Vagina (tissue), 2 donors: ENCODE measurements at regions not wholly inside any gene's neighbourhood (a gene's known extent, or its start where the extent isn't known, plus 50 kb on each side); places are given as distances from the start of the nearest gene placed in this dataset.

Source experiments
- DNase-seq, 2 donors: peaks; one replicate each; pipeline ENCODE4 v3.0.0-alpha.2; 2017; ENCODE audit errors: extremely low spot score in 2 of 2
- H3K27ac ChIP-seq: fragments of 200-600 bp; sonication (generic); one replicate; pipeline ENCODE4 v1.5.1; 2019
- H3K27me3 ChIP-seq: fragments of 200-600 bp; sonication (generic); one replicate; pipeline ENCODE4 v1.5.1; 2019
- H3K36me3 ChIP-seq, 2 donors: fragments of 200-600 bp; sonication (generic); one replicate each; pipeline ENCODE4 v1.5.1; 2017 to 2019
- H3K4me1 ChIP-seq: fragments of 200-600 bp; sonication (generic); one replicate; pipeline ENCODE4 v1.5.1; 2019
- H3K4me3 ChIP-seq, 2 donors: fragments of 200-600 bp; sonication (generic); 1 replicate in 1 of 2; 2 replicates in 1 of 2; pipeline ENCODE4 v1.5.1; 2016 to 2019
- H3K9me3 ChIP-seq: fragments of 200-600 bp; sonication (generic); one replicate; pipeline ENCODE4 v1.5.1; 2019
- POLR2A ChIP-seq, 2 donors: fragments of 450-650 bp; IDR thresholded peaks; one replicate each; pipeline ENCODE4 v1.6.1; 2017; ENCODE audit warnings: antibody characterized with exemption in 2 of 2, mild to moderate bottlenecking in 2 of 2, moderate library complexity in 2 of 2
- POLR2AphosphoS5 ChIP-seq, 2 donors: sonication (generic); formaldehyde crosslinking; IDR thresholded peaks; one replicate each; pipeline ENCODE4 v1.9.0; 2017; ENCODE audit warnings: antibody characterized with exemption in 2 of 2, mild to moderate bottlenecking in 2 of 2, low read depth in 1 of 2; ENCODE audit not compliant: insufficient read depth in 1 of 2
- intact Hi-C: fragments of 100-400 bp; cut with DNase I; formaldehyde crosslinking; loops from one replicate; pipeline ENCODE4 v1.15.1; 2023
- TF ChIP-seq, protein P1 (sequence below), 3 experiments: fragments of 450-650 bp in 2 of 3; fragments of 200-600 bp in 1 of 3; sonication (generic) in 1 of 3; IDR thresholded peaks; one replicate each; pipeline ENCODE4 v1.5.1; 2017 to 2019; ENCODE audit warnings: antibody characterized with exemption in 3 of 3, mild to moderate bottlenecking in 2 of 3, moderate library complexity in 2 of 3

DNA sequence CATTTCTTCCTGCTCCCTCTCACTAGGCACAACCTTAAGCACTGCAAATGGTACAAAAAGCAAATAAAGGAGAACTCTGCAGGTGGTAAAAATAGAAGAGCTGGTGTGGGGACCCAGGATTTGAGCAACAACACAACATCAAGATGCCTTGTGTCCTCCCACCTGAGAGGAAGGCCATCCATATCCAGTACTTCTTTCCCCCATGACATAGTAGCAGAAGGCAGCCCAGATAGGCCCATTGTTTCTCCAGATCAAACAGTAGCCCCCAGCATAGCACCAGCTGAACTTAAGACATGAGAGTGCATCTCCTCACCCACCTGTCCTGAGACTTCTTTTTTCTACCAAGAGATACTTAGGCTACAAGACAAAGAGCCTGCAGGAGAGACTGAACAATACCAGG is 180.5 kb downstream of the GOLGA6L6 start:
- no peaks in the 10 kb centered on the region for H3K36me3 ChIP-seq
- H3K27ac ChIP-seq: no peak overlapping the region
- no peak for DNase-seq
- intact Hi-C loops: no loop called here
- no peak overlapping the region for H3K4me3 ChIP-seq
- no peak for TF ChIP-seq POLR2AphosphoS5 (IDR thresholded peaks at IDR 0.05; ENCODE audit: insufficient read depth in 1 of 2, low read depth in 1 of 2)
- no peak for TF ChIP-seq POLR2A (IDR thresholded peaks at IDR 0.05)
- TF ChIP-seq, protein P1, sequence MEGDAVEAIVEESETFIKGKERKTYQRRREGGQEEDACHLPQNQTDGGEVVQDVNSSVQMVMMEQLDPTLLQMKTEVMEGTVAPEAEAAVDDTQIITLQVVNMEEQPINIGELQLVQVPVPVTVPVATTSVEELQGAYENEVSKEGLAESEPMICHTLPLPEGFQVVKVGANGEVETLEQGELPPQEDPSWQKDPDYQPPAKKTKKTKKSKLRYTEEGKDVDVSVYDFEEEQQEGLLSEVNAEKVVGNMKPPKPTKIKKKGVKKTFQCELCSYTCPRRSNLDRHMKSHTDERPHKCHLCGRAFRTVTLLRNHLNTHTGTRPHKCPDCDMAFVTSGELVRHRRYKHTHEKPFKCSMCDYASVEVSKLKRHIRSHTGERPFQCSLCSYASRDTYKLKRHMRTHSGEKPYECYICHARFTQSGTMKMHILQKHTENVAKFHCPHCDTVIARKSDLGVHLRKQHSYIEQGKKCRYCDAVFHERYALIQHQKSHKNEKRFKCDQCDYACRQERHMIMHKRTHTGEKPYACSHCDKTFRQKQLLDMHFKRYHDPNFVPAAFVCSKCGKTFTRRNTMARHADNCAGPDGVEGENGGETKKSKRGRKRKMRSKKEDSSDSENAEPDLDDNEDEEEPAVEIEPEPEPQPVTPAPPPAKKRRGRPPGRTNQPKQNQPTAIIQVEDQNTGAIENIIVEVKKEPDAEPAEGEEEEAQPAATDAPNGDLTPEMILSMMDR (IDR thresholded peaks at IDR 0.05): no peak
- H3K4me1 ChIP-seq: no peaks in the 10 kb centered on the region
- H3K27me3 ChIP-seq: no peaks in the 10 kb centered on the region
- no peaks in the 10 kb centered on the region for H3K9me3 ChIP-seq

DNA sequence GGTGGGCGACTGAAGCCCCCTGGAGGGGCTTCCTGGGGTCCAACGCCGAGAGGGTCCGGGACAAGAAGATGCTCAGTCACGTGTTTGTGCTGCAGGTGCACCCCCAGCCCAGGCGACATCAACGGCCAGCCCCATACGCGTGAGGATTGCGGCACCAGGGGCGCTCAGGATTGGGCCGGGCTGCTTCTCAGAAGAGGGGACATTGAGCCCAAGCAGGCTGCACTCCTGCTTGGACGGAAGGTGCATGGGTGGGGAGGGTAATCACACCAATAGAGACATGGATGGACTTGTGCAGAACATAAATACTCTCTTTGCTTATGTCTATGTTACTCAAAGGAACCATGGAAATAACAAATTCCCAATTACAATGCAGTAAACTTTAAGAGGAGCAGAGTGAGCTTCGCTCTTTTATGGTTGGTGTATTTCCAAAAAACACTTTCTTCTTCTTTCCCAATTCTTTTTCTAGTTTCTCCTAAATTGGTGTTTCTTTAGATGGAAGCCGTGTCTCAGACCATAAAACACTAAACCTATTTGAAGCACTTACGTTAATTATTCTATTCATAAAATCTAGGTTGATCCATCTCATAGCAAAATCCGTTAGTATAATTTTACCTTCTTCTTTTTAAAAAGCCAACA is 182.7 kb downstream of the GOLGA6L6 start:
- no peak overlapping the region for H3K27ac ChIP-seq
- H3K27me3 ChIP-seq: no peaks in the 10 kb centered on the region
- H3K9me3 ChIP-seq: no peaks in the 10 kb centered on the region
- intact Hi-C loops: no loop called here
- H3K4me3 ChIP-seq: no peak overlapping the region
- no peak for DNase-seq
- no peaks in the 10 kb centered on the region for H3K36me3 ChIP-seq
- no peaks in the 10 kb centered on the region for H3K4me1 ChIP-seq
- TF ChIP-seq POLR2A (IDR thresholded peaks at IDR 0.05) (no peak), POLR2AphosphoS5 (IDR thresholded peaks at IDR 0.05; ENCODE audit: insufficient read depth in 1 of 2, low read depth in 1 of 2) (no peak)
- TF ChIP-seq, protein P1 (IDR thresholded peaks at IDR 0.05): no peak

DNA sequence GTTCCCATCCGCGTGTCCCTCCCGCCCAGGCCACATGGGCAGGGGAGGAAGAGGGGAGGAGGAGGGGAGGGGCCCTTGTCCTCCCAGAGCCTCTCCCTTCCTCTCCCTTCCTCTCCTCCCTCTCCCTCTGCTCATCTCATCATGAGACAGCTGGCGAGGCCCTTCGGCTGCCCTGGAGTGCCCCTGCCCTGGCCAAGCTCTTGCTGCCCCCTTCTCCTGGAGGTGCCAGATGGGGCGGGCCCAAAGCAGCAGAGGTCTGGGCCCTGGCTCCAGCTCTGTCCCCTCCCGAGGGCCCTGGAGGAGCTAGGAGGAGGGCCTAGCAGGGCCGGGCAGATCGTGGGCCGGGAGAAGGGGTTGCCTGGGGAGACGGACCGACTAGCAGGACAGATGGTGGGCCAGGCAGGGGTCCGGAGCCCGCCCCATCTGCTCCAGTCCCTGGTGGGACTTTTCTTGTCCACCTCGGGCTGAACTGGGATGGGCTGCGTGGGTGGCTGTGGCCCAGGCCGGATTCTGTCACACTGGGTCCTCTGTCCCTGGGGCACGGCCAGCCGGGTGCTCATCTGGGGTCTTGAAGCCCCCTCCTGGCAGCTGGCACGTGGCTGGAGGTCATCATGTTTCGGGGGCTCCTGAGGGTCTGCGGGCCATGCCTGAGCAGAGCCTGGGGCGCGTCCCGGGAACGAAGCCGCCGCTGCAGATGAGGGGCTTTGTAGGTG is 183.4 kb downstream of the GOLGA6L6 start:
- H3K4me3 ChIP-seq: no peak overlapping the region
- no peaks in the 10 kb centered on the region for H3K36me3 ChIP-seq
- intact Hi-C loops: no loop called here
- no peak overlapping the region for H3K27ac ChIP-seq
- H3K4me1 ChIP-seq: no peaks in the 10 kb centered on the region
- TF ChIP-seq, protein P1 (IDR thresholded peaks at IDR 0.05): no peak
- no peak for TF ChIP-seq POLR2AphosphoS5 (IDR thresholded peaks at IDR 0.05; ENCODE audit: insufficient read depth in 1 of 2, low read depth in 1 of 2)
- no peak for TF ChIP-seq POLR2A (IDR thresholded peaks at IDR 0.05)
- DNase-seq: peak in 1 of 2 donors; percentile 88
- no peaks in the 10 kb centered on the region for H3K9me3 ChIP-seq
- H3K27me3 ChIP-seq: no peaks in the 10 kb centered on the region

DNA sequence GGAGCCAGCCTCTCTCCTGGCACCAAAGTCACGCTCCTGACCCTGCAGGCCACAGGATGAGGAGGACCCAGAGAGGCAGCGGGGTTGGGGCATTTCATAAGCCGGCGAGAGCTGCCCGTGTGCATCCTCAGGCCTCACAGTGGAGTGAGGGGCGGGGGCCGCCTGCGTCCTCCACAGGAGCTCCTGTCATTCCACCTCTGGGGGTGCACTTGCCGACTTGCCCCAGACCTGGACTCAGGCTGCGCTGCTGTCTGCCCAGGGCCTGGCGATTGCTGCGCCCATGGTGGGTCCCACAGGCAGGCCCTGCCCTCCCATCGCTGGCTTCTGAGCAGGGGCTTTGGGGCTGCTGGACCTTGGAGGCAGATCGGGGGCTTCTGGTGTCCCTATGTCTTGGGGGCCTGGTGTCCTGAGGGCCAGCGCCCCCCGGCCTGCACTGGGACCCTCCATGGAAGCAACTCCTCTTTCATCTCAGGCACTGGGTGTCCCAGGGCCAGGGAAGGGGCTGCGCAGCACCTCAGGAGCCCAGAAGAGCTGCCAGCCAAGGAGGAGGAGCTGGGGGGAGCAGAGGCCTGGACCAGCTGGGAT is 184.0 kb downstream of the GOLGA6L6 start:
- Histone ChIP-seq H3K9me3 (no peaks in the 10 kb centered on the region), H3K4me1 (no peaks in the 10 kb centered on the region), H3K27ac (no peak overlapping the region), H3K27me3 (no peaks in the 10 kb centered on the region), H3K36me3 (no peaks in the 10 kb centered on the region), H3K4me3 (no peak overlapping the region)
- TF ChIP-seq POLR2A (IDR thresholded peaks at IDR 0.05) (no peak), POLR2AphosphoS5 (IDR thresholded peaks at IDR 0.05; ENCODE audit: insufficient read depth in 1 of 2, low read depth in 1 of 2) (no peak)
- TF ChIP-seq, protein P1 (IDR thresholded peaks at IDR 0.05): no peak
- intact Hi-C loops: no loop called here
- peak in 1 of 2 donors; percentile 89 for DNase-seq
